ENCODE measurements at regions not wholly inside any gene's neighbourhood (a gene's known extent, or its start where the extent isn't known, plus 50 kb on each side); places are given as distances from the start of the nearest gene placed in this dataset.

DNA sequence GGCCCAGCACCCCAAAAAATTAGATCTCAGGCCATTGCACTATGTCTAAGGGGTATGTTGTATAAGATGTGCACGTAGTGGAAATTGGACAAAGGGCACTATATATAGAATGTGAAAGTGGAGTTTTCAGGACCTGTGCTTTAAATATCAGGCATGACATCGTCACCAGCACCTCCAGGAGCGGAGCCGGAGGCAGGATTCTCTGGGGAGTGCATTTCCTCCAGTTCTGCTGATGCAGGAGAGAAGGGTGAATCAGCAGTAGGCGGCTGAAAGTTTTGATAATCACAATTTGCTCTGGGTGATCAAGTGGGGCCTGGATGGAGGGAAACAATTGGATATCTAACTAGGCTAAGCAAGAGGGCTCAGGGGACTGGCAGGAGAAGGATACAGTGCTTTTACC lies 69.1 kb upstream of the NTM start:
- H3K18ac ChIP-seq (ENCODE audit: insufficient read length, low read depth, low read length), result no peak overlapping the region
- H3K9me3 ChIP-seq (ENCODE audit: control insufficient read depth, low read depth, low read length), result no peaks in the 10 kb centered on the region
- peaks cover 13 to 19% (median 18%) of the 10 kb centered on the region in 3 experiments for H3K36me3 Mint-ChIP-seq (ENCODE audit: insufficient read depth in 1 of 3, low read depth in 3 of 3)
- DNase-seq, result no peak
- H2BK20ac ChIP-seq (ENCODE audit: low read depth, low read length, poor library complexity, severe bottlenecking), result no peak overlapping the region
- H3K14ac ChIP-seq (ENCODE audit: insufficient read depth, low read length), result no peak overlapping the region
- no peak overlapping the region for H4K91ac ChIP-seq (ENCODE audit: insufficient read length, low read depth, low read length)
- no peaks in the 10 kb centered on the region for H3K27me3 ChIP-seq (ENCODE audit: insufficient read depth, low read length)
- H3K4me1 ChIP-seq (ENCODE audit: insufficient read depth, low read length), result 0 out of 2 replicates have a peak, but pooled peaks cover 5% of the 10 kb centered on the region
- H3K79me2 ChIP-seq (ENCODE audit: insufficient read depth, low read length), result no peaks in the 10 kb centered on the region; the same call in 1 of the 2 replicates
- no peak overlapping the region for H2BK5ac ChIP-seq (ENCODE audit: insufficient read length, low read length)
- WGBS (ENCODE audit: extremely low coverage, insufficient read length, low lambda C conversion rate), result no CpG with 5 or more reads among the region's 5 CpGs
- H3K56ac ChIP-seq (ENCODE audit: insufficient read length, low read depth, low read length), result no peak overlapping the region
- TF ChIP-seq, protein P1, sequence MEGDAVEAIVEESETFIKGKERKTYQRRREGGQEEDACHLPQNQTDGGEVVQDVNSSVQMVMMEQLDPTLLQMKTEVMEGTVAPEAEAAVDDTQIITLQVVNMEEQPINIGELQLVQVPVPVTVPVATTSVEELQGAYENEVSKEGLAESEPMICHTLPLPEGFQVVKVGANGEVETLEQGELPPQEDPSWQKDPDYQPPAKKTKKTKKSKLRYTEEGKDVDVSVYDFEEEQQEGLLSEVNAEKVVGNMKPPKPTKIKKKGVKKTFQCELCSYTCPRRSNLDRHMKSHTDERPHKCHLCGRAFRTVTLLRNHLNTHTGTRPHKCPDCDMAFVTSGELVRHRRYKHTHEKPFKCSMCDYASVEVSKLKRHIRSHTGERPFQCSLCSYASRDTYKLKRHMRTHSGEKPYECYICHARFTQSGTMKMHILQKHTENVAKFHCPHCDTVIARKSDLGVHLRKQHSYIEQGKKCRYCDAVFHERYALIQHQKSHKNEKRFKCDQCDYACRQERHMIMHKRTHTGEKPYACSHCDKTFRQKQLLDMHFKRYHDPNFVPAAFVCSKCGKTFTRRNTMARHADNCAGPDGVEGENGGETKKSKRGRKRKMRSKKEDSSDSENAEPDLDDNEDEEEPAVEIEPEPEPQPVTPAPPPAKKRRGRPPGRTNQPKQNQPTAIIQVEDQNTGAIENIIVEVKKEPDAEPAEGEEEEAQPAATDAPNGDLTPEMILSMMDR (conservative IDR thresholded peaks at IDR 0.05), result no peak
- H3K79me1 ChIP-seq (ENCODE audit: insufficient read depth, low read depth, low read length, poor library complexity, severe bottlenecking), result no peaks in the 10 kb centered on the region
- H3K9me3 Mint-ChIP-seq, result no peaks in the 10 kb centered on the region
- H4K20me1 ChIP-seq (ENCODE audit: control insufficient read depth, insufficient read depth, insufficient read length), result no peaks in the 10 kb centered on the region
- no peak overlapping the region for H3K27ac ChIP-seq (ENCODE audit: insufficient read length, low read depth, low read length)
- H3K4me2 ChIP-seq (ENCODE audit: insufficient read depth, insufficient read length, low read length), result no peak overlapping the region
- no peaks in the 10 kb centered on the region; the same call in 1 of the 2 replicates for H3K27me3 Mint-ChIP-seq (ENCODE audit: low read depth)
- H3K23ac ChIP-seq (ENCODE audit: insufficient read length, low read depth, low read length), result no peak overlapping the region
- H4K8ac ChIP-seq (replicated peaks; ENCODE audit: insufficient read length, low read depth, low read length), result no peak overlapping the region
- H2BK15ac ChIP-seq (ENCODE audit: low read depth, low read length), result no peak overlapping the region
- H3K4me3 Mint-ChIP-seq, result no peak overlapping the region
- H3K27ac Mint-ChIP-seq, result peak overlapping the region in 2 of 3 experiments; percentile 36 to 45; a peak in 1 of 7 replicates
- H3T11ph ChIP-seq (ENCODE audit: low read length), result no peak overlapping the region
- H3K4me1 Mint-ChIP-seq, result peaks cover 16 to 17% of the 10 kb centered on the region in 2 experiments
- no peak overlapping the region for H3K4ac ChIP-seq (ENCODE audit: low read depth, low read length)
- no peak overlapping the region for H2BK120ac ChIP-seq (ENCODE audit: low read depth, low read length, poor library complexity, severe bottlenecking)
- H2BK12ac ChIP-seq (ENCODE audit: insufficient read length, low read depth, low read length), result no peak overlapping the region
- H2AK5ac ChIP-seq (ENCODE audit: insufficient read length, low read length), result no peak overlapping the region
- H3K9ac ChIP-seq (ENCODE audit: extremely low read depth, insufficient read length, low read length), result no peak overlapping the region
- no peaks in the 10 kb centered on the region for H3K23me2 ChIP-seq (ENCODE audit: insufficient read length, low read depth, low read length, poor library complexity, severe bottlenecking)
- H2AFZ ChIP-seq (ENCODE audit: low read length), result no peak overlapping the region
- H4K5ac ChIP-seq (ENCODE audit: insufficient read length, low read depth, low read length), result no peak overlapping the region

Data from H9 (cell line).